PC-3 (cell line): ENCODE measurements at regions not wholly inside any gene's neighbourhood (a gene's known extent, or its start where the extent isn't known, plus 50 kb on each side); places are given as distances from the start of the nearest gene placed in this dataset.
"Not testable (repeated sequence)": the region's sequence is repeated elsewhere in the genome, so short reads cannot be mapped to it uniquely, and the experiment has no call there.

Experiments used
- ATAC-seq: fragments of 200-7000 bp; cut with Tn5 transposase; 2 replicates; pipeline ENCODE4 v1.9.1; 2020; ENCODE audit warnings: mild to moderate bottlenecking, moderate library complexity
- BruUV-seq: library from RNA; stranded (reverse); fragments of 400-500 nt; replicated peaks from 2 replicates; lab custom pipeline; 2021; lab: Mats Ljungman, UMichigan
- CTCF ChIA-PET: fragments of 300-600 bp; sonication (Branson Sonifier 250); formaldehyde crosslinking; loops from one replicate; lab custom pipeline; 2022; ENCODE audit warnings: antibody characterized with exemption; lab: Charles Lee
- POLR2A ChIA-PET: fragments of 300-600 bp; sonication (Branson Sonifier 250); formaldehyde crosslinking; loops from one replicate; lab custom pipeline; 2022; ENCODE audit warnings: antibody characterized with exemption; ENCODE audit not compliant: unreplicated experiment; lab: Charles Lee
- DNase-seq: peaks from one replicate; pipeline ENCODE4 v3.0.0-alpha.2; 2015
- H2AFZ ChIP-seq: fragments of 300-600 bp; sonication (generic); 2 replicates; pipeline ENCODE4 v1.6.0; 2016; ENCODE audit warnings: antibody characterized with exemption, low read length
- H3F3A ChIP-seq: fragments of 300-600 bp; sonication (generic); one replicate; pipeline ENCODE4 v1.6.0; 2017; ENCODE audit warnings: antibody characterized with exemption, low read length, control low read depth, mild to moderate bottlenecking; ENCODE audit not compliant: unreplicated experiment
- H3K27ac ChIP-seq: fragments of 300-600 bp; sonication (generic); 2 replicates; pipeline ENCODE4 v1.5.1; 2016; ENCODE audit warnings: mild to moderate bottlenecking, low read length
- H3K27me3 ChIP-seq: fragments of 300-600 bp; sonication (generic); 2 replicates; pipeline ENCODE4 v1.6.1; 2016; ENCODE audit warnings: low read length, mixed read lengths
- H3K36me3 ChIP-seq: fragments of 300-600 bp; sonication (generic); 2 replicates; pipeline ENCODE4 v1.6.1; 2016; ENCODE audit warnings: low read depth, mixed run types, low read length, mixed read lengths
- H3K4me1 ChIP-seq: fragments of 300-600 bp; sonication (generic); 2 replicates; pipeline ENCODE4 v1.5.1; 2016; ENCODE audit warnings: low read length; ENCODE audit not compliant: insufficient read depth
- H3K4me2 ChIP-seq: fragments of 300-600 bp; sonication (generic); 2 replicates; pipeline ENCODE4 v1.6.0; 2016; ENCODE audit warnings: low read length
- H3K4me3 ChIP-seq: fragments of 300-600 bp; sonication (generic); 2 replicates; pipeline ENCODE4 v1.5.1; 2016; ENCODE audit warnings: mild to moderate bottlenecking, low read length, mixed read lengths
- H3K79me2 ChIP-seq: fragments of 300-600 bp; sonication (generic); 2 replicates; pipeline ENCODE4 v1.6.1; 2017; ENCODE audit warnings: low read length, mixed read lengths
- H3K9ac ChIP-seq: fragments of 300-600 bp; sonication (generic); 2 replicates; pipeline ENCODE4 v1.6.0; 2016; ENCODE audit warnings: mild to moderate bottlenecking, low read length
- H3K9me2 ChIP-seq: fragments of 300-600 bp; sonication (generic); replicated peaks from 2 replicates; pipeline ENCODE4 v1.6.1; 2016; ENCODE audit warnings: mixed run types, low read length, mixed read lengths
- H3K9me3 ChIP-seq: fragments of 300-600 bp; sonication (generic); 2 replicates; pipeline ENCODE4 v1.6.1; 2016; ENCODE audit warnings: low read length, mixed read lengths
- H4K20me1 ChIP-seq: fragments of 300-600 bp; sonication (generic); 2 replicates; pipeline ENCODE4 v1.6.1; 2016; ENCODE audit warnings: low read length, mixed read lengths
- CTCF ChIP-seq: fragments of 300-600 bp; sonication (generic); conservative IDR thresholded peaks from 2 replicates; pipeline ENCODE4 v1.5.1; 2017; ENCODE audit warnings: antibody characterized with exemption, low read depth, mild to moderate bottlenecking, low read length
- EZH2 ChIP-seq: fragments of 300-600 bp; sonication (generic); IDR thresholded peaks from one replicate; pipeline ENCODE4 v1.6.1; 2017; ENCODE audit warnings: antibody characterized with exemption, mild to moderate bottlenecking, low read length; ENCODE audit not compliant: unreplicated experiment
- EZH2phosphoT487 ChIP-seq: fragments of 300-600 bp; sonication (generic); IDR thresholded peaks from 2 replicates; pipeline ENCODE4 v1.6.1; 2018; ENCODE audit warnings: mild to moderate bottlenecking, antibody characterized with exemption, low read length, borderline replicate concordance
- intact Hi-C: fragments of 100-400 bp; cut with micrococcal nuclease; formaldehyde crosslinking; loops from 2 replicates; pipeline ENCODE4 v1.9.0; 2023

- ChIA-PET POLR2A (no interaction called here), CTCF (no interaction called here)
- H3K4me2 ChIP-seq = no peak overlapping the region
- no peaks in the 10 kb centered on the region for H3F3A ChIP-seq
- H3K79me2 ChIP-seq = no peaks in the 10 kb centered on the region
- H3K4me3 ChIP-seq = no peak overlapping the region
- TF ChIP-seq EZH2phosphoT487 (no peak), CTCF (no peak)
- no peaks in the 10 kb centered on the region for H3K4me1 ChIP-seq
- H3K9me2 ChIP-seq = no peaks in the 10 kb centered on the region
- no peak overlapping the region for H3K9ac ChIP-seq
- intact Hi-C loops = no loop called here
- no TSS peak for BruUV-seq
- DNase-seq (no peak), ATAC-seq (no peak)
- peaks cover 40% of the 10 kb centered on the region for H3K27me3 ChIP-seq
- H3K9me3 ChIP-seq = no peaks in the 10 kb centered on the region
- H4K20me1 ChIP-seq = no peaks in the 10 kb centered on the region
- no peaks in the 10 kb centered on the region for H3K36me3 ChIP-seq
- no peak overlapping the region for H3K27ac ChIP-seq
- no peak overlapping the region for H2AFZ ChIP-seq
Observed at GRCh38 chr1:4179914-4180735, 280.1 kb upstream of the C1orf174 start.

DNA sequence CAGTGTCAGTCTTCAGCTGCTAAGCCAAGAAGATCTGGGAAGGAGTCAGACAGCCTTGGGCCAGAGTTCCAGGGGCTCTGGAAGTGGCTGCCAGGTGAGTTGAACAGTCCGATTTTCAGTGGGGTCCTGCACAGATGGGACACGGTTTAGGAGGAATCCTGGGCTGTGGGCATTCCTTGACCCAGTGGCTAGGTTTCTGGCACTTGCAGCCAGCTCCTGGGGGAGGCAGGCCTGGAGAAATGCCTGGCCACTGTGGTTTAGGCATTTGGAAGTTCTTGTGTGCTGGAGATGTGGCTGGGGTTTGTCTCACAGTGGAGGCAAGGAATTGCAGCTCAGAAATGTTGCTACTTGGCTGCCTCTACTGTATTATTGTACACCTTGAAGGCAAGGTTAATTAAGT is 286.4 kb upstream of the C1orf174 start:
- BruUV-seq, H3K4me1 ChIP-seq, H3K9ac ChIP-seq, H3K27ac ChIP-seq, H3K36me3 ChIP-seq, H3K4me2 ChIP-seq, H3F3A ChIP-seq, POLR2A ChIA-PET, intact Hi-C loops, H2AFZ ChIP-seq, H4K20me1 ChIP-seq, H3K9me3 ChIP-seq, H3K79me2 ChIP-seq, ATAC-seq, DNase-seq, H3K9me2 ChIP-seq, H3K4me3 ChIP-seq, CTCF ChIA-PET: not testable (repeated sequence)
- peaks cover 17% of the 10 kb centered on the region for H3K27me3 ChIP-seq

GRCh38 chr1:4203501-4203900 is 303.4 kb upstream of the C1orf174 start:
- H3K4me3 ChIP-seq = no peak overlapping the region
- no peaks in the 10 kb centered on the region for H3K27me3 ChIP-seq
- intact Hi-C loops = no loop called here
- ATAC-seq = no peak
- no peak overlapping the region for H3K9ac ChIP-seq
- H3K9me3 ChIP-seq = peaks cover 35% of the 10 kb centered on the region
- H3K4me1 ChIP-seq = no peaks in the 10 kb centered on the region
- H3K36me3 ChIP-seq = no peaks in the 10 kb centered on the region
- CTCF ChIA-PET = no interaction called here
- H3K4me2 ChIP-seq = no peak overlapping the region
- no peaks in the 10 kb centered on the region for H3K9me2 ChIP-seq
- TF ChIP-seq EZH2phosphoT487 = no peak
- no peak for TF ChIP-seq EZH2
- TF ChIP-seq CTCF = no peak
- H3K27ac ChIP-seq = no peak overlapping the region
- no TSS peak for BruUV-seq
- H3F3A ChIP-seq = no peaks in the 10 kb centered on the region
- no peak for DNase-seq
- H4K20me1 ChIP-seq = no peaks in the 10 kb centered on the region
- H2AFZ ChIP-seq = no peak overlapping the region
- POLR2A ChIA-PET = no interaction called here
- no peaks in the 10 kb centered on the region for H3K79me2 ChIP-seq
